ENCODE measurements at regions not wholly inside any gene's neighbourhood (a gene's known extent, or its start where the extent isn't known, plus 50 kb on each side); places are given as distances from the start of the nearest gene placed in this dataset.
A peak's percentile ranks its signal among the peaks of the same experiment; 100 is the strongest.

DNA sequence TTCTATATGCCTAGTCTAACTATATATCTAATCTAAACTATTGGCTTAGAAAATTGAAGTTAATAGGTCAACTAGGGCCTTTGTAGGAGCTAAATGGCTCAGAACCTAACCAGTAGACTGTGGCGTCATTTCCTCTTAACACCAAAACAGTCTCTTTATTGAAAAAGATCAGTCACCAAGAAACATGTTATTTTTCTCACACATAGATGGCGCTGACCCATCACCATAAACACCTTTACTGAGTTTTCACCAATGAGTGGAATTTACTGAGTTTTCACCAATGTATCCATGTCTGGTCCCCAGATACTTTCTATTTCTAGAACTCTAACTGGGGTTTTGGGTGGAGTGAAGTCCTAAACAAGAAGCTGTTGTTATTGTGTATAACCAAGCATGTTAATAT, 636.0 kb downstream of the BCKDHB start:
- CTCF ChIA-PET, result no interaction called here
- DNase-seq, result peak; percentile 13
- TF ChIP-seq, protein P1, sequence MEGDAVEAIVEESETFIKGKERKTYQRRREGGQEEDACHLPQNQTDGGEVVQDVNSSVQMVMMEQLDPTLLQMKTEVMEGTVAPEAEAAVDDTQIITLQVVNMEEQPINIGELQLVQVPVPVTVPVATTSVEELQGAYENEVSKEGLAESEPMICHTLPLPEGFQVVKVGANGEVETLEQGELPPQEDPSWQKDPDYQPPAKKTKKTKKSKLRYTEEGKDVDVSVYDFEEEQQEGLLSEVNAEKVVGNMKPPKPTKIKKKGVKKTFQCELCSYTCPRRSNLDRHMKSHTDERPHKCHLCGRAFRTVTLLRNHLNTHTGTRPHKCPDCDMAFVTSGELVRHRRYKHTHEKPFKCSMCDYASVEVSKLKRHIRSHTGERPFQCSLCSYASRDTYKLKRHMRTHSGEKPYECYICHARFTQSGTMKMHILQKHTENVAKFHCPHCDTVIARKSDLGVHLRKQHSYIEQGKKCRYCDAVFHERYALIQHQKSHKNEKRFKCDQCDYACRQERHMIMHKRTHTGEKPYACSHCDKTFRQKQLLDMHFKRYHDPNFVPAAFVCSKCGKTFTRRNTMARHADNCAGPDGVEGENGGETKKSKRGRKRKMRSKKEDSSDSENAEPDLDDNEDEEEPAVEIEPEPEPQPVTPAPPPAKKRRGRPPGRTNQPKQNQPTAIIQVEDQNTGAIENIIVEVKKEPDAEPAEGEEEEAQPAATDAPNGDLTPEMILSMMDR (IDR thresholded peaks at IDR 0.05; ENCODE audit: unreplicated experiment), result peak; percentile 38
- Mint-ChIP-seq H3K4me1 (ENCODE audit: low read depth, unreplicated experiment) (no peaks in the 10 kb centered on the region), H3K4me3 (ENCODE audit: low read depth, unreplicated experiment) (no peak overlapping the region), H3K36me3 (ENCODE audit: insufficient read depth, unreplicated experiment) (no peaks in the 10 kb centered on the region), H3K27ac (ENCODE audit: unreplicated experiment) (no peak overlapping the region), H3K27me3 (ENCODE audit: unreplicated experiment) (no peaks in the 10 kb centered on the region), H3K9me3 (ENCODE audit: low read depth, unreplicated experiment) (peaks cover 2% of the 10 kb centered on the region)
- intact Hi-C loops (cut with micrococcal nuclease; ENCODE audit: unreplicated experiment), result loop anchor here (5.0 kb wide), 2 partner anchors 725 to 1010 kb away; partner anchors contain the start of gene TENT5A
- BruUV-seq (replicated peaks), result no TSS peak

DNA sequence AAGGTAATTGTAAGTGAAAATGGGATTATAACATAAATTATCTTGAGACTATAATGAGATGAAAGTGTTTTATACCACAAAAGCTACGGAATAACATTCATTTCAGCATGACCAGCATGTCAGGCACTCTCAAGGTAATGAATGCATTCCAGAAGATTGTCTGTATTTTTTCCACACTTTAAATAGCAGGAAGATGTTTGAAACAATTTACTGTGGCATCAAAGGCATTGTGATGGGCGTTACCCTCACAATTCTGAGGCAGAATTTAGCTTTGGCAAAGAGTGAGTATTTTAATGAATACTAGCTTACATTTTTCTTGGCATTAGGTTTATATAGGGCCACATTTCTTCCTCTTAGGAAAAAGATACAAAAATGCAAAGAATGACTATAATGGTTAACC, 627.2 kb downstream of the BCKDHB start:
- H3K4me1 Mint-ChIP-seq (ENCODE audit: low read depth, unreplicated experiment), result no peaks in the 10 kb centered on the region
- intact Hi-C loops (cut with micrococcal nuclease; ENCODE audit: unreplicated experiment), result no loop called here
- CTCF ChIA-PET, result no interaction called here
- no peak for DNase-seq
- H3K27me3 Mint-ChIP-seq (ENCODE audit: unreplicated experiment), result no peaks in the 10 kb centered on the region
- no peaks in the 10 kb centered on the region for H3K36me3 Mint-ChIP-seq (ENCODE audit: insufficient read depth, unreplicated experiment)
- H3K4me3 Mint-ChIP-seq (ENCODE audit: low read depth, unreplicated experiment), result no peak overlapping the region
- TF ChIP-seq, protein P1 (IDR thresholded peaks at IDR 0.05; ENCODE audit: unreplicated experiment), result no peak
- H3K9me3 Mint-ChIP-seq (ENCODE audit: low read depth, unreplicated experiment), result no peaks in the 10 kb centered on the region
- no TSS peak for BruUV-seq (replicated peaks)
- H3K27ac Mint-ChIP-seq (ENCODE audit: unreplicated experiment), result no peak overlapping the region

DNA sequence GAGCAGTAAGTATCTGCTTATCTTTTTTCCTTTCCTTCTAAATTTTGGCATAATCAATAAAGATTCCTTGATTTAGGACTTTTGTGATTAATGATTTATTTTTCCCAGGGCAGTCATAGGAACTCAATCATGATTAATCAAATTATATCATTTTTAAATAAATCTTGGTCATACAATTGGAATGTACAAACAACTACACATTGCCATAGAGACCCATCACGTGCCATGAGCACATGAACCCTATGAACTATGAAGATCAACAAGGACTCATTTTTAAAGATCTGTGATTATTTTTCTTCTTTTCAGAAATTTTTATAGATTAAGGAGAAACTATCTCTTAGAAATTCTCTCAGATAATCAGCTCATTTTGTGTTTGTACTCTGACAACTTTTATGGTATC, 622.4 kb downstream of the BCKDHB start:
- Mint-ChIP-seq H3K36me3 (ENCODE audit: insufficient read depth, unreplicated experiment) (no peaks in the 10 kb centered on the region), H3K9me3 (ENCODE audit: low read depth, unreplicated experiment) (no peaks in the 10 kb centered on the region), H3K4me3 (ENCODE audit: low read depth, unreplicated experiment) (no peak overlapping the region), H3K4me1 (ENCODE audit: low read depth, unreplicated experiment) (no peaks in the 10 kb centered on the region), H3K27ac (ENCODE audit: unreplicated experiment) (no peak overlapping the region), H3K27me3 (ENCODE audit: unreplicated experiment) (no peaks in the 10 kb centered on the region)
- no TSS peak for BruUV-seq (replicated peaks)
- TF ChIP-seq, protein P1 (IDR thresholded peaks at IDR 0.05; ENCODE audit: unreplicated experiment), result no peak
- CTCF ChIA-PET, result no interaction called here
- intact Hi-C loops (cut with micrococcal nuclease; ENCODE audit: unreplicated experiment), result loop anchor here (5.0 kb wide), 1 partner anchor 122 kb away; no protein-coding TSS in a partner anchor
- no peak for DNase-seq

DNA sequence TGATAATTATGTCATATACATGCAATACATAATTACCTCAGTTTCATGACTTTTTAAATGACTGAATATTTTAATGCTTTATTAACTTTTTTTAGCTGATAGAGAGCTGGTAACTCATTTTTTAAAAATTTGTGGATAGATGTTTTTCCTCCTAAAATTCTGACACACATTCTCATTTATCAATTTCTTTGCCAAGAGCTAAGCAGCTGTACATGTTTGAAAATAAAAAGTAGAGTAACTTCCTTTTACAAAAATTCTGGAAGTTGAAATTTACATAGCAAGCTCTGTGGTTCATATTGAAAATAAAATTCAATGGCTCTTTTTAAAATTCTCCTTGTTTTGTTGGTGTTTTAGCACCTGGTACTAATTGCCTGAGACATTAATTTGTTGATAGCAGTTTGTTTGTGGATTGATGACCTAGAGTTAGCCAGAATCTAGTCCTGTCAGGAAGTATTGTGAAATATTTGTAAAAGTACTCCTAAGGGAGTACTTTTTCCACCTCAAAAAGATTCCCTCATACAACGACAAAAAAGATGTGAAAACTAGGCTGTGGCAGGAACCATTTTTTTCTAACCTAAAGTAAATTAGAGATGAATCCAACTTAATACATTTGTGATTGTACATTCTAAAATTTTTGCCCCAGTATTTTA, 621.8 kb downstream of the BCKDHB start:
- TF ChIP-seq, protein P1 (IDR thresholded peaks at IDR 0.05; ENCODE audit: unreplicated experiment), result no peak
- no TSS peak for BruUV-seq (replicated peaks)
- DNase-seq, result no peak
- Mint-ChIP-seq H3K27me3 (ENCODE audit: unreplicated experiment) (no peaks in the 10 kb centered on the region), H3K9me3 (ENCODE audit: low read depth, unreplicated experiment) (no peaks in the 10 kb centered on the region), H3K4me1 (ENCODE audit: low read depth, unreplicated experiment) (no peaks in the 10 kb centered on the region), H3K27ac (ENCODE audit: unreplicated experiment) (no peak overlapping the region), H3K4me3 (ENCODE audit: low read depth, unreplicated experiment) (no peak overlapping the region), H3K36me3 (ENCODE audit: insufficient read depth, unreplicated experiment) (no peaks in the 10 kb centered on the region)
- CTCF ChIA-PET, result no interaction called here
- intact Hi-C loops (cut with micrococcal nuclease; ENCODE audit: unreplicated experiment), result loop anchor here (5.0 kb wide), 1 partner anchor 121 kb away; no protein-coding TSS in a partner anchor

Measured in Calu3 (cell line).